GM21529 (cell line): ENCODE measurements at regions not wholly inside any gene's neighbourhood (a gene's known extent, or its start where the extent isn't known, plus 50 kb on each side); places are given as distances from the start of the nearest gene placed in this dataset.

ENCODE experiments used
- ATAC-seq: cut with Tn5 transposase; IDR thresholded peaks from one replicate; pipeline ENCODE4 v1.9.1; 2021; ENCODE audit not compliant: unreplicated experiment

DNA sequence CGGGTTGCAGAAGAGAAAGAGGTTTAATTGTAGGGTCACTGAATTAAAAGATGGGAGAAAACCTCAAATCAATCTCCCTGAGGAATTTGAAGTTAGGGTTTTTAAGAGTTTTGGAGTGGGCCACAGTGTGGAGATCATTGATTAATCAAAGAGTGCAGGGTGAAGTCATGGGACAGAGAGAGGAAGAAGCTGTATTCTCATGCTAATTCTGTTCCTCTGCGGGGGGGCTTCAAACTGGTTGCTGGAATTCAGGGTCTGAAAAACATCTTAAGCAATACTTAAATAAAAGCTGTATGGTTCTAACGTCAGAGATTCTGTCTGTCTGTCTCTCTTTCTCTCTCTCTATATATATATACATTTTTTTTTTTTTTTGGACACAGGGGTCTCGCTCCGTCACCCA, 169.8 kb upstream of the SPATS2L start:
- no peak for ATAC-seq

DNA sequence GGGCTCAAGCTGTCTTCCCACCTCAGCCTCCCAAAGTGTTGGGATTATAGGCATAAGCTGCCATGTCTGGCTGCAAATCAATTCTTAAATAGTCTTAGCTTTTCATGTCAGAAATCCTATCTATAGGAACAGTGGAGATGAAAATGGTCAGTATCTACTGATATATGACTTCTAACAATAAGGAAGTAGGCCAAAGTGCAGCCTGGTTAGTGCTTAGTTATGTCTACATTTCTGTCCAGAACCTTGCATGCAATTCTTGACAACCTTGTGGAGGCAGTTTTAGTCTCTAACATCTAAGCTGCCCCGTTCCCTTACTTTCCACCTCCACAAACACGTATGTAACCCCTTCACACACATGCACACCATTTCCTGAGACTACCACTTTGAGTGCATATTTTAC, 169.2 kb upstream of the SPATS2L start:
- ATAC-seq, result no peak

DNA sequence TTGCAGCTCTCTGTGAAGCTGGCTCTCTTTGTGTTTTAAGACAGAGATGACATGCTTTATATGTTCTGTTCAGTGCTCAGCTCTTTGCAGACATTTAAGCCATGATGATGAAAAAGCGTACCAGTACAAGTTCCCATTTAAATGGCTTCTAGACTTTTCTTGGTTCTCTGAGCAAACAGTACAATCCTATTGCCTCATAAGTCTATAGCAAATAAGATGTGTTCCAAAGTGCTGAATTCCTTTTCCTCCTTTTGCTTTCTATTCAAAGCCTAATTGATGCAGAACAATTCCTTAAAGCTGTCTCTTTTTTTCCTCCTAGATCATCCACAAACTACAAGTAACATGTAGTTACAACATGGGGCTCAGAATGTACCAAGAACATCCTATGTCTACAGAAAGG, 168.8 kb upstream of the SPATS2L start:
- ATAC-seq, result no peak

DNA sequence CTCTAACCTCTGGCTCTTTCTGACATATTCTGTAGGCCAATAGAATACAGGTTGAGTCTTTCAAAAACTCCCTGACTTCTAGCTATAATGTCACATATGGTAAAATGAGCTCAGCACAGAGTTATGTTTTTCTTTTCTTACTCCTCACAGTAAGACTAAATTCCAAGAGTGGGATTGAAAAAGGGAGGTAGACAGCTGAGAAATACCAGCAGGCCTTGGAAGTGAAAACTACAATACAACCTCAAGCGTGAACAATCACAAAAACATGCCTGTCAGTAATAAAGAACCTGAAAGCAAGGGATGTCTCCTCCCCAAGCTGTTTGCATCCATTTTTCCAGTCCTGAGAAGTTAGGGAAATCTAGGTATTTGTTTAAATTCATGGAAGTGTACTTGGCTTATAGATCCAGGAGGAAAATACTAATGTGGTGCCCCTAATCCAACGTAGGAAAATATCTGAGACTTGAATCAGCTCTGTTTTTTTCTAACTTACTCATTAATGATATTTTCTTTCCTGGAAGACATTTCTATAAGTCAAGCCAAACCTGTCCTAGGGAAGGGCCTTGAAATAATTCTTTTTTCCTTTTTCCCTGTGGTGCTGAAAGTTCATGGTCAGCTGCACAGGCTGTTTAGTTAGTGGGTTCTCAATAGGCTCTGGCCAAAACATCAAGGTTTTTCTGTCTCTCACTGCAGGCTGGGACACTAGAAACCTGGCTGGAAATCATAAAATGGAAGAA, 167.9 kb upstream of the SPATS2L start:
- ATAC-seq, result no peak

DNA sequence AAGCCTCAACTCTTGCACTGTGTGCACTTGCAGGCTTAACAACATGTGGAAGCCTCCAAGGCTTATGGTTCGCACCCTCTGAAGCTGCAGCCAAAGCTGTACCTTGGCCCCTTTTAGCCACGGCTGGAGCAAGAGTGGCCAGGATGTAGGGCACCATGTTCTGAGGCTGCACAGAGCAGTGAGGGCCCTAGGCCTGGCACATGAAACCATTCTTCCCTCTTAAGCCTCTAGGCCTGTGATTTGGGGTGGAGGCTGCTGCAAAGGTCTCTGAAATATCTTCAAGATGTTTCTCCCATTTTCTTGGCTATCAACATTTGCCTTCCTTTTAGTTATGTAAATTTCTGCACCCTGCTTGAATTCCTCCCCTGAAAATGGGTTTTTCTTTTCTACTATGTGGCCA, 161.9 kb upstream of the SPATS2L start:
- ATAC-seq, result no peak

DNA sequence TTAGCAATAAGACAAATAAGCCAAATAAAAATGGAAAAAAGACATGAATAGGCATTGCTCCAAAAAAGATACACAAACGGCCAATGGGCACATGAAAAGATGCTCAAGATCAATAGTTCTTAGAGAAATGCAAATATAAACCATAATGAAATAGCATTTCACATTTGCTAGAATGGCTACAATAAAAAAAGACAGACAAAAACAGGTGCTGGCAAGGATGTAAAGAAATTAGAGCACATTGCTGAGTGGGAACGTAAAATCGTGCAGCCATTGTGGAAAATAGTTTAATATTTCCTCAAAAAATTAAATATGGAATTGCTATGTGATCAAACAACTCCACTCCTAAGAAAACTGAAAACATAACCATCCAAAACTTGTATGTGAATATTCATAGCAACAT, 160.0 kb upstream of the SPATS2L start:
- ATAC-seq, result no peak

DNA sequence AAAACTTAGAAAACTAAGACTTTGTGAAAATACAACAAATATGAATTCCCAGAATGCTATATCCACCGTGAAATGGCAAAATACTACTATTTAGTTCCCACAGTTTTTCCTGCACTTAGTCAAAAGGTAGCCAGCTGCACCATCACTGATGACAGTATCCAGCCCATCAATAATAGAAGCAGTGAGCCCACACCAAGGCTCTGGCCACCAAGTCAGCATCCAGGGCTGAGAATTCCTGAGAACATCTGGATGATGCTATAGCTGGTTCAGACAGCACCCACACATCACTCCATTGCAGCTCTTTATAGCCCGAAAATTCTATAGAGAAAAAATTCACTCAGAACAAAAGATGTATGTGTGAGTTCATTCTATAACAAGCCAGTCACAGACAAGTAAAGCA, 159.1 kb upstream of the SPATS2L start:
- ATAC-seq, result no peak

DNA sequence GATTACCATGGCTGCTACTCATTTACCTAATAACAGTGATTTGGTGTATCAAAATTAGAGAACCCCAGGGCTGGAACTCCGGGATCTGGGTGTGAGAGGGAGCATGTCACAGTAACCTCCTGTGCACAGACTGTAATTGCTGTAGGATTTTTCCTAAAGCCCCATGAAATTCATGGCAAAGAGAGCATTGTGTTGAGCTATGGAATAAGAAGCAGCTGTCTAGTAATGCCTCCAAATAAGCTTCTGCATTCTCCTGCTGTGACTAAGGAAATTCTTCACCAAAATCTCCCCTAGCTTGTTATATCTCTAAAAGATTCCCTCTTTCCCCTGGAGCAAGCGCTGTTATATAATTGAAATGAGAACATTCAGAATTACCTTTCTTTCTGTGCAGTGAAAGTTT, 158.1 kb upstream of the SPATS2L start:
- no peak for ATAC-seq

DNA sequence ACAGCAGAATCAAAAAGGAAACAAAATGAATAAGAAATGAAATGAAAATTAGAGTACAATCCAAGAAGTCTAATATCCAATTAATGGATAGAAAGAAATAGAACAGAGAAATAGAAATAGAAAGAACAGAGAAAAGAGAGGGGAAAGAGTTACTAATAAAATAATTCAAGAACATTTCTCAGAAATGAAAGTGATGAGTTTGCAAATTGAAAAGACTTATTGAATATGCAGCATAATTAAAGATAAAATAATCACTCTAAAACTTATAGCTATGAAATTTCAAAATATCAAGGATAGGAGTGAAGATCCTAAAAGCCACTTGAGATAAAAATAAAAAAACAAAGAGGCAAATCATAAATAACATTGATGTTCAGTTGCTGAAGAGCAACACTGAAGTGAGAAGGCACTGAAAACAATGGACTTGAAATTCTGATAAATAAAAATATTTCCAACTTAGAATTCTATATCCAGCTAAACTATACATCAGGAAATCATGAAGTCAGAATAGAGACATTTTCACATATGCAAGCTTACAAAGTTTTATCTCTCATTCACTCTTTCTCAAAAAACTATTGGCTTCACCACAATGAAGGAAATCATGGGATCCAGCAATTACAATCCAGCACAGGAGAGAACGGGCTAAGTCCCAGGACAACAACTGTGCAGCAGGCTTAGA, 155.9 kb upstream of the SPATS2L start:
- ATAC-seq, result no peak

DNA sequence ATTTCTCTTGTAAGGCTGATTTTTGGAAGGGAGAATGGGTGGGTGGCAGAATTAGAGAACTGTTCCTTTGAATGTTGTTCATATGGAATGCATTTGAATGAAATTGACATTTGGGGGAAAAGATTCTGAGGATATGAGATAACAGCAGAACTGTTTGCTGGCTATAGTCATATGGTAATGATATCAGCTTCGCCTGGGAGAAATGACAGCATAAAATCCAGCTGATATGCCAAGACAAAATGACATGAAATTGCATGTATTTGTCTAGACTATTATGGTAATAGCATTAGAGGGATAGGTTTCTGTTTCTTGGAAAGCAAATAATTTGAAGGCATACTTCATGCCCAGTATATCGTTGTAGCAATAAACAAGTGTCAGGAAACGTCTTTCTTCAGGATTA, 150.8 kb upstream of the SPATS2L start:
- no peak for ATAC-seq

DNA sequence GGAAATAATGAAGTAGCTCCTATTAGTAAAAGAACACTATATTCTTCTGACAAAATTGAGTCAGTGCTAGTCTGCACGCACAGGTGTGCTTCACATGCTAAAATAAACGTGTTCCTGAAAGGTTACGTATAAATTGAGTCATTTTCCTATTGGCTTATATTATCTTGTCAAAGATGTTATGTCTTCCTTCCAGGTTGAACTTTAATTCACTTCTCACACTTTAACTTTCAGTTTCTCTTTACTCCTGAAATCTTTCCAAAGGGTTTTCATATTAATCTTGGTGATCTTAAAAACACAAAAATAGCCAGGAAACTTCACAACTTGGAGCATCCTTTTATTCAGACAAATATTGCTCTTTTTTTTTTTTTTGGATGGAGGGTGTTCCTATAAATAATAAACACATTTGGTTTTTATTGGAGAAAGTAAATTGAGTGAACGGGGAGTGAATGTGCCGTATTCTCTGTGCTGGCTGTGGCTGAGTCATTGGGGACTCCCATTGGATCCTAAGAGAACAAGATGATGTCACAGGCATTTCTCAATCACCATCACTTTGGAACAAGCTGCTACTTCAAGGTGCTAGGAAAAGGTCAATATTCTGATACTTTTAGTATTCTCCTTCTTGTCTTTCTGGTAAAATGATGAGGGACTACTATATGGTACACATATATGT, 150.2 kb upstream of the SPATS2L start:
- no peak for ATAC-seq

DNA sequence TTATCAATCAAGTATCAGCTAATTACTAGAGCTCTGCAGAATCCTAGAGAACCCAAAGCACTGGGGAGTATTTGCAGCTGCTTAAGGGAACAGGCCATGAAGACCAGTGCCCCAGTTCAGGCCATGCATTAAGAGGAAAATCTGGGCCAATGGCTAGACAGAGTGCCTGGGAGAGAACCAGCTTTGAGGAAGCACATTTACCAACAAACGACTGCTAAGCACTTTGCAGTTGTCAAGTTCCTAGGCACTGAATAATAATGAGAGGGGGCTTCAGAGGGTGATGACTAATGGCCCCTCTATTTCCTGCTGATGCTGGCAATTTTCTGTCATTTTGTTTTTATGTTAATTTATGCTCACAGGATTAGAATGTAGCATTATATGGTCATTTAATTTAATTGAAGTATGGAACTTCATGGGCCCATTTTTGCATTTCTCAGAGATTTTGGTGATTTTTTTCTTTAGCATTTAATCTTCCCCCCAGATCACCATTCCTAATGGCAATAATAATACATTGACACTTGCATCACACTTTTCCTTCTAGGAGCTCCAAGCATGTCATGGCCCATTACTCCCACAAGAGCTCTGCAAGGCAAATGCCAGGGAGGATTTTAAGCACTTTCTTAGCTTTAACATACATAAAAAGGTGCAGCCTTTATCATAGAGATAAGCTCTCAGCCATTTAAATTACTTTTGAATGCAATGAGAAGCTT, 147.7 kb upstream of the SPATS2L start:
- no peak for ATAC-seq

DNA sequence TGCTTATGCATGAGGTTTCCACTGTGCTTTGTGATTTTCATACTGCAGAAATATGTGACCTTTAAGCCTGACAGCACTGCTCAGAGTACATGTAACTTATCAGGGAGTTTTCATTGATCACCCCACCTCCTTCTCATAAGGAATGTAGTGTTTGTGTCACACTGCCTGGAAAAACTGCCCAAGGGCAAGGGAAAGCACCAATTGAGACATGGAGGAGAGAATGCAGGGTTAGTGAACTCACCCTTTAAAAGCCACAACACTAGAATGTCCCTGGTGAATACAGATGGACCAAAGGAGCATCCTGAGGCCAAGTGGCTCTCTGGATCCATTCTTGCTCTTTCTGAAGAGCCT, 147.2 kb upstream of the SPATS2L start:
- no peak for ATAC-seq

DNA sequence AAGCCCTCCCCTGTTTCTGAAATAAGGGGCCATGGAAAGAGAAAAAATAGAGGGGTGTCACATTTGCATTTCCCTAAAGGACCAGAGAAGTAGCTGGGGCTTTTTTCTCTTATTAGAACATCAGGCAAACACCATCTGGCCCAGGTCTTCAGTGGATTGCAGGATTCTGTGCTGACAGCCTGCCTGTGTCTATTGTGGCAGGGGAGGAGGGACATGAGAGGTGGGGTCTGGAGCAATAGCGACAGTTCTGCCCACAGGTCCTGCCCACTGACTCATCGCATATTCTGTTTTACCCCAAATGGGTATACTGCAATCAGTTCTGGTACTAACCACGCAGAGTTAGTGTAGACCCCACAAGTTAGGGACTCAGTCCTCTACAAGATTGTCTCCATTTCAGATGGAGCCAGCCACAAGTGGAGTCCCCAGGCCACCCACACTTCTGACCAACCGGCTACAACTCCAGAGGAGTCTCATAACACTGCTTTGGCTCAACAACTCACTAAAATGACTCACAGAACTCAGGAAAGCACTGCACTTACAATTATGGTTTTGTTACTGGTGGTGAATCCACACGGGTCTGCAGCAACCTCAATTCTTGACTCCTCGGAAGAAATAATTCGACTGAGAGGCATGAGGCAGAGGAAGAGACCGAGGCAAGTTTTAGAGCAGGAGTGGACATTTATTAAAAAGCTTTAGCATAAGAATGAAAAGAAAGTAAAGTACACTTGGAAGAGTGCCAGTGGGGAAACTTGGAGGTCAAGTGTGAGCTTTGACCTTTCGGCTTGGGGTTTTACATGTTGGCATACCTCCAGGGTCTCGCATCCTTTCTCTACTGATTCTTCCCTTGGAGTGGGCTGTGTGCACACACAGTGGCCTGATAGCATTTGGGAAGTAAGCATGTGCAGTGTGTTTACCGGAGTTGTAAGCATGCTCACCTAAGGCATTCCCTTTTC, 146.4 kb upstream of the SPATS2L start:
- no peak for ATAC-seq

DNA sequence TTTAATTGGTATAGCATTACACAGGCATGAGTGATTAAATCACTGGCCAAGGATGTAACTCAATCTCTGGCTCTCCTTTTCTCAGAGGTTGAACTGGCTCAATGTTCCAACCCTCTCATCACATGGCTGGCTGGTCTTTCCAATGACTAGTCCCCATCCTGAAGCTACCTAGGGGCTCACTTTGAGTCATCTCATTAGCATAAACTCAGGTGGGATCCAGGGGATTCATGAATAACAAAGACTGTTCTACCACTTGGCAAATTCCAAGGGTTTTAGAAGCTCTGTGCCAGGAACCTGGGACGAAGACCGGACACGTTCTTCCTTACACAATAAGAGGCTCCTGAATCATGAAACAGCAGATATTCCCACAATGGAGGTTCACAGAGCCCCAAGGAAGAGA, 145.0 kb upstream of the SPATS2L start:
- ATAC-seq, result no peak

DNA sequence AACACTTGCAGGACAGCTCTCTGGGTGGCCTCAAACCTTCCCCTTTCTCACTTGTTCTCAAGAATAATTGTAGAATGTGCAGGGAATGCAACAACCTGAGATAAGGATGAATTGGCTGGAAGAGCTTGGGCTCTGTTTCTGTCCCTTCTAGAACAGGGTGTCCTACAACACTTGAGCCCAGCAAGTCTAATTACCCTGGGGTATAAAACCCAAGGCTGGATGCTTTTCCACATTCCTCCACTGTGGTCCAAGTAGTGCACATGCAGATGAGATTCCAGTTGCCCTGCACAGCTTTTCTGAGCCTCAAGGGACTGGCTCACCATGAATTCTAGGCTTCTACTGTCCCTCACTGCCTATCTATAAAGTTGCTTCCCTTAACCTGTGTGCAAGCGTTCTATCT, 140.8 kb upstream of the SPATS2L start:
- ATAC-seq, result no peak

DNA sequence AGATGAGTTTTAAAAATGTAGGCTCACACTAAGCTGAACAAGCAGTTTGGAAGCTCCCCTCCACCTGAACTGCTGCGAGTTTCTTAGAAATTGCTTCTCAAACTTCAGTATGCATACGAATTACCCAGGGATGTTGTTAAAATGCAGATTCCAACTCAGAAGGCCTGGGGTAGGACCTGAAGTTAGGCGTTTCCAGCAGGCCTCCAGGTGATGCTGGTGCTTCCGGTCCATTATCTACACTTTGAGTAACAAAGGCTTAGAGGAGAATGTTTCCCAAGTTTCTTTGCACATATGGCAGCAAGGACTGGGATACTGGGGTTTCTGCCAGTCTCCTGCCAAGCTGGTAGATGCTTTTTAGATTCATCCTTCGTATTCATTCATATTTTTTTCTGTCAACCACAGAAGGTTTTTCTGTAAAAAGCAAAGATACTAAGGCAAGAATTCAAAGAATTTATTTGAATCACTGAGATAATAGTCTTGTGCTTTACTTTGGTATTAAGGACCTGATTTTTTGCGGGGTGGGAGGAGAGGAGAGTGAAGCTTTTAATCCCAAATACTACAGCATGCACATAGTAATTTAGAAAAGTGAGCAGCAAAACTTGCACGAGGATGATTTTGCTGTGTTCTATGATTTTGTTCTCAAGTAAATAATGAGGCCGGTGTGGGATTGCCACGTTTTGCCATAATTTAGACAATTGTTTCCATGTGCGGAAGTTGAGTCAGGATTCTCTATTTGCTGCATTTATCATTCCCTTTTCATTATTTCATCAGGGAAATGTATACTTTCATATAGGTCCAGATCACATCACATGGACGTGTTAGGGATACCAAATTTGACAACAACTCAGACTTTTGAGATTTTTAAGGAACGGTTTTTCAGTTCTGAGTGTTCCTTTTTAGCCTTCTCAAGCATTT, 137.6 kb upstream of the SPATS2L start:
- ATAC-seq, result no peak

DNA sequence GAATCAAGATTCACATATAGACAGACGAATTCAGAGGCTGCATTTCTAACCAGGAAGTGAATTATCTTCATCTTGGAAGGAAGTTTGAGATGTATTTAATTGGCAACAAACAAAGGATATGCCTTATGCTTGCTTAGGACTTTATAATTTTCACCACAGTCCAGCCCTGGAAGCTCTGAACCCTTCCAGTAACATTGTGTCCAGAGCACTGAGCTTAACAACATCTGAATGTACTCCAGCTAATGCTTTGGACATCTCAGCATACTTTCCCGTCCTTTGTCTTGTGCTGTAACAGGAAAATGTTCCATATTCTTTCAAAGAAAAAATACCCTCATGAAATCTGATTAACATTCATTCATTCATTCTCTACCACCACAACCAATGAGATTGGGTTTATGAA, 136.3 kb upstream of the SPATS2L start:
- ATAC-seq, result no peak

DNA sequence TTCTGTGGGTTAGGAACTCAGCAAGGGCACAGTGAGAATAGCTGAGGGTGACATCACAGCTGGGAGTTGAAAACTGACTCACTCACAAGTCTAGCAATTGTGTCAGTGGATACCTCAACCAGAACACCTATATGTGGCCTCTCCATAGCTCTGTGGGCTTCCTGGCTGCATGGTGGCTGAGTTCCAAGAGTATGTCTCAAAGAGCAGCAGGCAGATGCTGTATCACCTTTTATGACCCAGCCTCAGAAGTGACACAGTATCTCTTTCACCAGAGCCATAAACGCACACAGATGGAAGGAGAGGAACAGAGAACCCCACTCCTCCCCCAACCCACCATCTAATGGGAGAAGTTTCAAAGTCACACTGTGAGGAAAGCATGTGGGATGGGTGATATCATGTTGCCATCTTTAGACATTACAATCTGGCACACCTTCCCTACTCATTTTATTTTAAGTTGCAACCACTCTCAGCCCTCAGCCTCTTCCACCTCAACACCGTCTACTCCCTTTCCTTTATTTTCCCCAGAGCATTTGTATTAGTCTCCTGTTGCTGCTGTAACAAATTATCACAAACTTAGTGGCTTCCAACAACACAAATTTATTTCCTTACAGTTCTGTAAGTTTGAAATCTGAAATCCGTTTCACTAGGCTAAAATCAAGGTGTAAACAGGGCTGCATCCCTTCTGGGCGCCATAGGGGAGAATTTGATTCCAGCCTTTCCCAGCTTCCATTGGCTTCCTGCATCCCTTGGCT, 134.6 kb upstream of the SPATS2L start:
- ATAC-seq, result no peak
